H1 (cell line): ENCODE measurements at regions not wholly inside any gene's neighbourhood (a gene's known extent, or its start where the extent isn't known, plus 50 kb on each side); places are given as distances from the start of the nearest gene placed in this dataset.

Experiments used
- CTCF ChIA-PET: fragments of 300-600 bp; sonication (Branson Sonifier 250); formaldehyde crosslinking; loops from one replicate; lab custom pipeline; 2021; ENCODE audit not compliant: partially characterized antibody; lab: Charles Lee
- POLR2A ChIA-PET: fragments of 300-600 bp; sonication (Branson Sonifier 250); formaldehyde crosslinking; loops from one replicate; lab custom pipeline; 2021; ENCODE audit warnings: inconsistent platforms; ENCODE audit not compliant: partially characterized antibody; lab: Charles Lee
- DNase-seq, 2 experiments: peaks; one replicate each; pipeline versions ENCODE4 v3.0.0 to v3.0.0-alpha.2; 2010 to 2022; ENCODE audit warnings: low spot score in 2 of 2, low read depth in 1 of 2, mixed read lengths in 1 of 2
- FAIRE-seq: peaks from 2 replicates; lab custom pipeline; 2011; peaks lifted over from hg19 to GRCh38; lab: Jason Lieb, UNC
- H2AFZ ChIP-seq: 2 replicates; pipeline ENCODE4 v1.8.1; 2012; ENCODE audit warnings: low read length, inconsistent platforms
- H2AK5ac ChIP-seq: 2 replicates; pipeline ENCODE4 v1.6.1; 2013; ENCODE audit warnings: low read depth, low read length
- H2BK120ac ChIP-seq: replicated peaks from 2 replicates; pipeline ENCODE3; 2013; ENCODE audit warnings: low read depth, low read length, inconsistent platforms
- H2BK12ac ChIP-seq: 2 replicates; pipeline ENCODE4 v1.6.1; 2013; ENCODE audit warnings: low read depth, low read length
- H2BK15ac ChIP-seq: 2 replicates; pipeline ENCODE4 v1.6.1; 2013; ENCODE audit warnings: low read length
- H2BK20ac ChIP-seq: 2 replicates; pipeline ENCODE4 v1.6.1; 2013; ENCODE audit warnings: low read length
- H2BK5ac ChIP-seq: 2 replicates; pipeline ENCODE4 v1.6.1; 2013; ENCODE audit warnings: low read depth, low read length
- H3K14ac ChIP-seq: 2 replicates; pipeline ENCODE4 v1.6.1; 2013; ENCODE audit warnings: inconsistent platforms; ENCODE audit not compliant: insufficient read length
- H3K18ac ChIP-seq: 2 replicates; pipeline ENCODE4 v1.6.1; 2013; ENCODE audit warnings: low read length; ENCODE audit errors: extremely low read depth
- H3K23ac ChIP-seq: 2 replicates; pipeline ENCODE4 v1.6.1; 2013; ENCODE audit warnings: inconsistent platforms; ENCODE audit not compliant: insufficient read length
- H3K23me2 ChIP-seq: 2 replicates; pipeline ENCODE4 v1.6.1; 2013; ENCODE audit warnings: low read depth, low read length
- H3K27ac ChIP-seq: 2 replicates; pipeline ENCODE4 v1.6.1; 2011; ENCODE audit warnings: low read depth, low read length, inconsistent platforms
- H3K27me3 ChIP-seq, 4 experiments: replicated peaks in 1 of 4; 1 replicate in 1 of 4; 2 replicates in 3 of 4; pipeline versions ENCODE4 v1.6.1 to v1.8.1; 2011 to 2013; ENCODE audit warnings: low read length in 3 of 4, mild to moderate bottlenecking in 3 of 4, inconsistent platforms in 2 of 4, mixed read lengths in 2 of 4, moderate library complexity in 1 of 4; ENCODE audit not compliant: control insufficient read depth in 3 of 4, insufficient read depth in 3 of 4; ENCODE audit errors: extremely low read depth in 1 of 4
- H3K36me3 ChIP-seq, 4 experiments: 2 replicates each; pipeline versions ENCODE4 v1.6.1 to v1.8.1; 2011 to 2013; ENCODE audit warnings: mild to moderate bottlenecking in 4 of 4, low read length in 3 of 4, moderate library complexity in 2 of 4, control low read depth in 1 of 4, inconsistent platforms in 1 of 4; ENCODE audit not compliant: insufficient read depth in 4 of 4, control insufficient read depth in 2 of 4
- H3K4ac ChIP-seq: replicated peaks from 2 replicates; pipeline ENCODE3; 2013; ENCODE audit warnings: low read length, low read depth, mixed read lengths, inconsistent platforms; ENCODE audit not compliant: insufficient read length
- H3K4me1 ChIP-seq, 4 experiments: replicated peaks in 1 of 4; 1 replicate in 1 of 4; 2 replicates in 3 of 4; pipeline versions ENCODE4 v1.6.1 to v1.8.1; 2011 to 2013; ENCODE audit warnings: low read length in 3 of 4, inconsistent platforms in 2 of 4, mixed read lengths in 1 of 4; ENCODE audit not compliant: insufficient read depth in 4 of 4, control insufficient read depth in 3 of 4
- H3K4me2 ChIP-seq, 2 experiments: 2 replicates each; pipeline versions ENCODE4 v1.6.1 to v1.8.1; 2011 to 2013; ENCODE audit warnings: low read depth in 2 of 2, low read length in 2 of 2, control low read depth in 1 of 2, inconsistent platforms in 1 of 2, mild to moderate bottlenecking in 1 of 2; ENCODE audit not compliant: insufficient read depth in 1 of 2
- H3K4me3 ChIP-seq, 4 experiments: fragments of 200-600, 300-600 bp in 1 of 4; sonication (generic), shearing (Covaris generic), sonication (Bioruptor Twin) in 1 of 4; 2 replicates each; pipeline versions ENCODE4 v1.5.1 to v1.8.1; 2011 to 2016; ENCODE audit warnings: low read length in 4 of 4, low read depth in 3 of 4, control low read depth in 2 of 4, inconsistent platforms in 2 of 4, mild to moderate bottlenecking in 2 of 4, mixed read lengths in 1 of 4, moderate library complexity in 1 of 4; ENCODE audit not compliant: insufficient read depth in 2 of 4; ENCODE audit errors: extremely low read depth in 1 of 4
- H3K56ac ChIP-seq: replicated peaks from 2 replicates; pipeline ENCODE3; 2013; ENCODE audit warnings: low read depth, mild to moderate bottlenecking, mixed read lengths, low read length, inconsistent platforms; ENCODE audit not compliant: insufficient read length
- H3K79me1 ChIP-seq: 2 replicates; pipeline ENCODE4 v1.6.1; 2013; ENCODE audit warnings: low read depth, low read length, control low read depth
- H3K79me2 ChIP-seq, 2 experiments: 2 replicates each; pipeline versions ENCODE4 v1.6.1 to v1.8.1; 2012 to 2013; ENCODE audit warnings: low read length in 2 of 2, mild to moderate bottlenecking in 2 of 2, inconsistent platforms in 1 of 2; ENCODE audit not compliant: insufficient read depth in 2 of 2, control insufficient read depth in 1 of 2
- H3K9ac ChIP-seq, 4 experiments: replicated peaks in 1 of 4; 1 replicate in 1 of 4; 2 replicates in 3 of 4; pipeline versions ENCODE4 v1.6.1 to v1.8.1; 2011 to 2013; ENCODE audit warnings: low read depth in 3 of 4, low read length in 3 of 4, control low read depth in 2 of 4, mild to moderate bottlenecking in 2 of 4, moderate library complexity in 2 of 4, inconsistent platforms in 1 of 4; ENCODE audit errors: extremely low read depth in 1 of 4
- H3K9me3 ChIP-seq, 2 experiments: 2 replicates each; pipeline versions ENCODE4 v1.6.1 to v1.8.1; 2012 to 2013; ENCODE audit warnings: mild to moderate bottlenecking in 2 of 2, moderate library complexity in 2 of 2, control low read depth in 1 of 2, inconsistent platforms in 1 of 2, low read depth in 1 of 2, low read length in 1 of 2, mixed read lengths in 1 of 2; ENCODE audit not compliant: insufficient read depth in 2 of 2
- H4K20me1 ChIP-seq, 2 experiments: replicated peaks in 1 of 2; 2 replicates each; pipeline versions ENCODE3 to v1.8.1; 2011 to 2013; ENCODE audit warnings: inconsistent platforms in 2 of 2, low read length in 2 of 2, mild to moderate bottlenecking in 1 of 2; ENCODE audit not compliant: insufficient read depth in 2 of 2, control insufficient read depth in 1 of 2
- H4K5ac ChIP-seq: 2 replicates; pipeline ENCODE4 v1.6.1; 2013; ENCODE audit warnings: low read length, low read depth, mixed read lengths, inconsistent platforms; ENCODE audit not compliant: insufficient read length
- H4K8ac ChIP-seq: 2 replicates; pipeline ENCODE4 v1.8.0; 2013; ENCODE audit warnings: mild to moderate bottlenecking, moderate library complexity, low read length, inconsistent platforms; ENCODE audit not compliant: insufficient read depth; ENCODE audit errors: extremely low read depth
- H4K91ac ChIP-seq: replicated peaks from 2 replicates; pipeline ENCODE3; 2013; ENCODE audit warnings: low read length, mixed read lengths, inconsistent platforms; ENCODE audit not compliant: insufficient read length
- ATF3 ChIP-seq: IDR thresholded peaks from 2 replicates; pipeline ENCODE4 v1.6.1; 2011; ENCODE audit warnings: low read depth, mild to moderate bottlenecking, low read length; ENCODE audit not compliant: insufficient read depth
- CHD1 ChIP-seq: IDR thresholded peaks from 2 replicates; pipeline ENCODE4 v1.6.1; 2012; ENCODE audit warnings: low read depth, low read length, improper control_type of control experiment
- E2F6 ChIP-seq: IDR thresholded peaks from 2 replicates; pipeline ENCODE4 v1.6.1; 2012; ENCODE audit warnings: inconsistent platforms
- MAX ChIP-seq: IDR thresholded peaks from 2 replicates; pipeline ENCODE4 v1.6.1; 2012; ENCODE audit warnings: inconsistent platforms
- POLR2A ChIP-seq, 2 experiments: IDR thresholded peaks; 1 replicate in 1 of 2; 2 replicates in 1 of 2; pipeline ENCODE4 v1.6.1; 2011; ENCODE audit warnings: low read depth in 2 of 2, low read length in 2 of 2, mild to moderate bottlenecking in 2 of 2; ENCODE audit errors: control extremely low read depth in 1 of 2
- SRF ChIP-seq: IDR thresholded peaks from 2 replicates; pipeline ENCODE4 v1.6.1; 2011; ENCODE audit warnings: mild to moderate bottlenecking, low read depth, low read length, moderate library complexity
- TBP ChIP-seq: IDR thresholded peaks from 2 replicates; pipeline ENCODE4 v1.6.1; 2011; ENCODE audit warnings: low read depth, low read length, improper control_type of control experiment
- WGBS, 2 experiments: shearing (Covaris generic) in 1 of 2; methylation state at CpG; one replicate each; pipeline versions ENCODE4 v1.1.6 to v1.1.7; 2013 to 2015; ENCODE audit warnings: low lambda C conversion rate in 2 of 2, mixed read lengths in 2 of 2, inconsistent platforms in 1 of 2, low coverage in 1 of 2, missing lambda C conversion rate in 1 of 2; ENCODE audit not compliant: insufficient replicate concordance in 2 of 2, insufficient coverage in 1 of 2, insufficient read length in 1 of 2; ENCODE audit errors: extremely low coverage in 1 of 2, missing lambda C conversion rate in 1 of 2; 5-methylcytosine and 5-hydroxymethylcytosine counted together

- no peak overlapping the region for H2BK12ac ChIP-seq
- H2BK15ac ChIP-seq = no peak overlapping the region
- no peak overlapping the region for H3K9ac ChIP-seq
- peaks cover 0 to 7% (median under 1%) of the 10 kb centered on the region in 4 experiments; a peak in 3 of 7 replicates for H3K4me1 ChIP-seq
- no peaks in the 10 kb centered on the region; the same call in 1 of the 2 replicates for H3K23me2 ChIP-seq
- H4K20me1 ChIP-seq = no peaks in the 10 kb centered on the region
- no peak overlapping the region for H2AFZ ChIP-seq
- no peak overlapping the region for H3K56ac ChIP-seq
- peaks cover 0 to 13% (median 0%) of the 10 kb centered on the region in 4 experiments; a peak in 3 of 8 replicates for H3K36me3 ChIP-seq
- no peak for DNase-seq
- H4K5ac ChIP-seq = no peak overlapping the region
- no peak overlapping the region for H3K14ac ChIP-seq
- WGBS, 2 experiments = 80% methylated on average over 6 of the region's 6 CpGs; no CpG with 5 or more reads in 1 of the 2 experiments
- peaks cover 12 to 21% of the 10 kb centered on the region in 2 experiments for H3K9me3 ChIP-seq
- H4K8ac ChIP-seq = no peak overlapping the region
- H2BK20ac ChIP-seq = no peak overlapping the region
- H3K23ac ChIP-seq = no peak overlapping the region
- H3K4me3 ChIP-seq = no peak overlapping the region
- TF ChIP-seq MAX = no peak
- no peak for TF ChIP-seq ATF3
- no peak for TF ChIP-seq CHD1
- TF ChIP-seq SRF = no peak
- TF ChIP-seq TBP = no peak
- no peak for TF ChIP-seq POLR2A (IDR thresholded peaks at IDR 0.05; ENCODE audit: control extremely low read depth in 1 of 2, low read depth in 2 of 2, low read length in 2 of 2)
- TF ChIP-seq E2F6 = no peak
- H3K79me1 ChIP-seq = no peaks in the 10 kb centered on the region
- H3K4me2 ChIP-seq = no peak overlapping the region
- no peak for FAIRE-seq
- no peak overlapping the region for H3K18ac ChIP-seq
- H2AK5ac ChIP-seq = no peak overlapping the region
- H2BK5ac ChIP-seq = no peak overlapping the region
- H4K91ac ChIP-seq = no peak overlapping the region
- H3K4ac ChIP-seq = no peak overlapping the region
- POLR2A ChIA-PET = no interaction called here
- no peak overlapping the region for H3K27ac ChIP-seq
- CTCF ChIA-PET = interaction anchor here (1.0 kb wide), 1 partner anchor 13 kb away, joined by 3 read pairs; no protein-coding TSS in a partner anchor
- H3K79me2 ChIP-seq = no peaks in the 10 kb centered on the region
- no peak overlapping the region for H2BK120ac ChIP-seq
- no peaks in the 10 kb centered on the region for H3K27me3 ChIP-seq
Observed at GRCh38 chr5:124973661-124974060, 227.2 kb upstream of the ZNF608 start.
